Stimulated activated memory B cell treated with anti-CD40 and anti-IgM and Interleukin-4, amounts not matched to agents 10 μg/mL and 1 μg/mL and 100 μg/mL, for 72 hours (primary cell): ENCODE measurements at regions not wholly inside any gene's neighbourhood (a gene's known extent, or its start where the extent isn't known, plus 50 kb on each side); places are given as distances from the start of the nearest gene placed in this dataset.

Experiments used
- ATAC-seq: fragments of 150-1000 bp; cut with Tn5 transposase; 2 replicates; pipeline ENCODE4 v1.10.0; 2021
- H3K27ac Mint-ChIP-seq: one replicate; pipeline ENCODE4 v1.8.0; 2022; ENCODE audit warnings: mild to moderate bottlenecking, mixed read lengths
- H3K27me3 Mint-ChIP-seq: one replicate; pipeline ENCODE4 v1.8.0; 2022; ENCODE audit warnings: mixed read lengths
- H3K36me3 Mint-ChIP-seq: one replicate; pipeline ENCODE4 v1.8.0; 2022; ENCODE audit warnings: mixed read lengths
- H3K4me1 Mint-ChIP-seq: one replicate; pipeline ENCODE4 v1.8.0; 2022; ENCODE audit warnings: mixed read lengths
- H3K4me3 Mint-ChIP-seq: one replicate; pipeline ENCODE4 v1.8.0; 2022; ENCODE audit warnings: mild to moderate bottlenecking, moderate library complexity, mixed read lengths
- H3K9me3 Mint-ChIP-seq: one replicate; pipeline ENCODE4 v1.8.0; 2022; ENCODE audit warnings: mixed read lengths

GRCh38 chr2:120992791-120993555 is 257.3 kb downstream of the GLI2 start:
- no peaks in the 10 kb centered on the region for H3K4me1 Mint-ChIP-seq
- no peak for ATAC-seq
- no peak overlapping the region for H3K4me3 Mint-ChIP-seq

GRCh38 chr2:120993661-120994060 is 258.0 kb downstream of the GLI2 start:
- Mint-ChIP-seq H3K9me3 (peaks cover 6% of the 10 kb centered on the region), H3K4me3 (no peak overlapping the region), H3K4me1 (no peaks in the 10 kb centered on the region), H3K27ac (no peak overlapping the region), H3K27me3 (peaks cover 9% of the 10 kb centered on the region), H3K36me3 (no peaks in the 10 kb centered on the region)
- no peak for ATAC-seq

More at GRCh38 chr2:120992791-120993555, 257.3 kb downstream of the GLI2 start:
- no peaks in the 10 kb centered on the region for H3K36me3 Mint-ChIP-seq
- peaks cover 6% of the 10 kb centered on the region for H3K9me3 Mint-ChIP-seq
- H3K27ac Mint-ChIP-seq = no peak overlapping the region
- H3K27me3 Mint-ChIP-seq = peaks cover 9% of the 10 kb centered on the region

DNA sequence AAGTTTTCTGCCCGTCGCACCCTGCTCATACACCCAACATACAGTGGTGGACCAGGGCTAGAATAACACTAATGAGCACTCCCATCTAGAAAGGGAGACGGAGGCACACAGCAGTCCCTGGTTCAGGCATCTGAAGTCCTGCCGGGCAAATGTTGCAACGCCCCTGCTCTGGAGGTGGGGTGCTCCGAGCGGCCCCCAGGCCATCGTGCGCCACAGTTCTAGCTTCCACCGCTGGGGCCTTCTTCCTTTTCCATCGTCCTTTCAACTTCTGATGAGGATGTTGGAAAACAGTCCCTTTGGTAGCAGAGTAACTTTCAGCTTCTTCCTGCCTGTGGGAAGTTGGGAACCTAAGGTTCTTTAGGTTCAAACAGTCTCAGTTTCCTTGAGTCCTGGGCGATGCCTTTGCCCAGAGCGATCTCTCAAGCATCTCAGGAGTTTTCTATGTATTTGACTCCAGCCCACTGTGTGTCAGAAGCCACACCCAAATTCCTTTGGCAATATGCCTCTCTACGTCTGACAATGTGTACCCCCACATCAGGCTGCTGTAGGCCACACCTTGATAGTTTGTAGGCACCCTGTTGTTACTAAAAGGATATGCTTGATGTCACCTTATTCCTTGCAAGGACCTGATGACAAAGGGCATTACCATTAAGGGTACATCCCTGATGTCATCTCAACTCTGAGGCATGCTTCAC is 258.8 kb downstream of the GLI2 start:
- H3K9me3 Mint-ChIP-seq = peaks cover 6% of the 10 kb centered on the region
- H3K27me3 Mint-ChIP-seq = peaks cover 9% of the 10 kb centered on the region
- H3K4me1 Mint-ChIP-seq = no peaks in the 10 kb centered on the region
- H3K36me3 Mint-ChIP-seq = no peaks in the 10 kb centered on the region
- no peak for ATAC-seq
- no peak overlapping the region for H3K4me3 Mint-ChIP-seq
- no peak overlapping the region for H3K27ac Mint-ChIP-seq

DNA sequence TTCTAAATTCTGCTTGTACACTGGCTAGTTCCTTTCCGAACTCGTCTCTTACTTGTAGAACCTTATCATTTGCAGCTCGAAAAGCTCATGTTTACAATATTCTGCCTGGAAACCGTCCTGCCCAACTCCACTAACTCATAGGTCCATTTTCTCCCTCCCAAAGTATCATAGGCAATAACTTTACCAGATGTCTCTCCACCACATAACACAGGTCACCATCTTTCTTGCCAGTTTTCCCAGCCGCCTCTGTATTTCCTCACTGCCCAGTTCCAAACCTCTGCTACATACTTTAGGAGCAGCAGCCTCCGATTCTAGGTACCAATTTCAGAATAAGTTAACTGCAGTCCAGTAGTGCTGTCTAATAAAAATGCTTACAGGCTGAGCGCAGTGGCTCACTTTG is 259.5 kb downstream of the GLI2 start:
- no peaks in the 10 kb centered on the region for H3K4me1 Mint-ChIP-seq
- H3K9me3 Mint-ChIP-seq = peaks cover 8% of the 10 kb centered on the region
- H3K27me3 Mint-ChIP-seq = peaks cover 9% of the 10 kb centered on the region
- no peak overlapping the region for H3K4me3 Mint-ChIP-seq
- H3K27ac Mint-ChIP-seq = no peak overlapping the region
- no peaks in the 10 kb centered on the region for H3K36me3 Mint-ChIP-seq
- no peak for ATAC-seq

- Mint-ChIP-seq H3K27me3 (peaks cover 9% of the 10 kb centered on the region), H3K27ac (no peak overlapping the region), H3K9me3 (peaks cover 10% of the 10 kb centered on the region), H3K36me3 (no peaks in the 10 kb centered on the region), H3K4me1 (no peaks in the 10 kb centered on the region), H3K4me3 (no peak overlapping the region)
- ATAC-seq = no peak
These were observed 260.1 kb downstream of the GLI2 start for GRCh38 chr2:120995656-120996190.

GRCh38 chr2:120999377-121000097 is 263.9 kb downstream of the GLI2 start:
- H3K4me1 Mint-ChIP-seq = no peaks in the 10 kb centered on the region
- no peak overlapping the region for H3K27ac Mint-ChIP-seq
- H3K36me3 Mint-ChIP-seq = no peaks in the 10 kb centered on the region
- H3K4me3 Mint-ChIP-seq = no peak overlapping the region
- peaks cover 13% of the 10 kb centered on the region for H3K9me3 Mint-ChIP-seq
- H3K27me3 Mint-ChIP-seq = no peaks in the 10 kb centered on the region
- ATAC-seq = no peak

- Mint-ChIP-seq H3K27ac (no peak overlapping the region), H3K27me3 (peaks cover 7% of the 10 kb centered on the region)
These were observed 265.1 kb downstream of the GLI2 start for GRCh38 chr2:121000804-121001203.

DNA sequence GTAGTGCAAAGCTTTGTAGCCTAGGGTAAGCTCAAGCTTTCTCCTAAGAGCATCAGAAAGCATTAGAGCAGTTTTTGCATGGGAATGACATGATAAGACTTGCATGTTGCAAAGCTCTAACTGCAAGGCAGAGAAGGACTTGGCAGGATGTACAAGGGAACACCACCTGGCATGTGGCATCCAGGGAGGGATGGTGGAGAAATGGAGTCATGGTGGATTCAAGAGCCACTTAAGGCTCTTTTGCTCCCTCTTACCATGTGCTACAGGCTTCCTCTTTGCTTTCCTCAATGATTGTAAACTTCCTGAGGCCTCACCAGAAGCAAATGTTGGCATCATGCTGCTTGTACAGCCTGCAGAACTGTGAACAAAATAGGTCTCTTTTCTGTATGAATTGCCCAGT is 266.0 kb downstream of the GLI2 start:
- no peaks in the 10 kb centered on the region for H3K4me1 Mint-ChIP-seq

More at GRCh38 chr2:121000804-121001203, 265.1 kb downstream of the GLI2 start:
- H3K4me1 Mint-ChIP-seq = no peaks in the 10 kb centered on the region
- no peak for ATAC-seq
- H3K36me3 Mint-ChIP-seq = no peaks in the 10 kb centered on the region
- no peak overlapping the region for H3K4me3 Mint-ChIP-seq
- H3K9me3 Mint-ChIP-seq = peaks cover 16% of the 10 kb centered on the region

GRCh38 chr2:121002597-121002996 is 266.9 kb downstream of the GLI2 start:
- Mint-ChIP-seq H3K9me3 (peaks cover 11% of the 10 kb centered on the region), H3K36me3 (no peaks in the 10 kb centered on the region), H3K27ac (no peak overlapping the region), H3K27me3 (peaks cover 7% of the 10 kb centered on the region), H3K4me1 (no peaks in the 10 kb centered on the region), H3K4me3 (no peak overlapping the region)
- no peak for ATAC-seq

More for the DNA sequence above, 266.0 kb downstream of the GLI2 start:
- Mint-ChIP-seq H3K36me3 (no peaks in the 10 kb centered on the region), H3K4me3 (no peak overlapping the region), H3K27ac (no peak overlapping the region), H3K9me3 (peaks cover 14% of the 10 kb centered on the region), H3K27me3 (peaks cover 7% of the 10 kb centered on the region)
- ATAC-seq = no peak

- Mint-ChIP-seq H3K4me3 (no peak overlapping the region), H3K4me1 (no peaks in the 10 kb centered on the region), H3K36me3 (no peaks in the 10 kb centered on the region), H3K27ac (no peak overlapping the region), H3K27me3 (peaks cover 7% of the 10 kb centered on the region), H3K9me3 (peaks cover 13% of the 10 kb centered on the region)
- ATAC-seq = no peak
These were observed 267.7 kb downstream of the GLI2 start for GRCh38 chr2:121003391-121003790.

DNA sequence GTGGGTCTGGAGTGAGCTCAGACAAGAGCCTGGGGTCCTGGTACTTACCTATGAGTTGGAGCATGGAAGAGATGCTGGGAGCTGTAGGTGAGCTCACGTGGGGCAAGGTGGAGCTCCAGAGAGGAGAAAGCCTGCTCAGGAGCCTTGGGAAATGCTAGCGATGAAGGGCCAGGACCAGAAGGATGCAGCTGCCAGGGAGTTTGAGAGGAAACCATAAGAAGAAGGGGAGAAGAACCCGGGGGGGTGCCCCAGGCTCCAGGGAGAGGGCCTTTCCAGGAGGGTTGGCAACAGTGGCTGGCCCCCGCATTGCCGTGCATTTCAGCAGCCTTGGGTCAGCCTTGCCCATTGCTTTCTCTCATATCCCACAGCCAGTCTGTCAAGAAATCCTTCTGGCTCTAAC is 268.7 kb downstream of the GLI2 start:
- Mint-ChIP-seq H3K4me1 (no peaks in the 10 kb centered on the region), H3K27me3 (peaks cover 17% of the 10 kb centered on the region), H3K27ac (no peak overlapping the region), H3K9me3 (peaks cover 16% of the 10 kb centered on the region), H3K4me3 (no peak overlapping the region), H3K36me3 (no peaks in the 10 kb centered on the region)
- ATAC-seq = no peak

DNA sequence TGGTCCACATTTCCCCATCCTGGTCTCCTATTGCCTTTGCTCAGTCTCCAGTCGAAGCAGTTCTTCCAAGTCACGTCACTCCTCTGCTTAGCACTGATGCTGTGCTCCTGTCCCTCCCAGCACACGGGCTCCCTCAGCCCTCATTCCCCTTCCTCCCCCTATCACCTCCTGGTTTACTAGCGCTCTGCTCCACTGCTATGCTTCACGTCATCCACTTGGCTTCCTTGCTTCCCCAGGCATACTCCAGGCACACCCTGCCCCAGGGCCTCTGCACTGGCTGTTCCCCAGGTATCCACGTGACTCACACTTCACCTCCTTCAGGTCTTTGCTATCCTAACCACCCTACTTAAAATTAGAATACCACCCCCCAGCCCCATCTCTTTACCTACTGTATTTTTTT is 269.3 kb downstream of the GLI2 start:
- H3K36me3 Mint-ChIP-seq = no peaks in the 10 kb centered on the region
- peaks cover 16% of the 10 kb centered on the region for H3K9me3 Mint-ChIP-seq
- ATAC-seq = no peak
- H3K4me3 Mint-ChIP-seq = no peak overlapping the region
- no peak overlapping the region for H3K27ac Mint-ChIP-seq
- no peaks in the 10 kb centered on the region for H3K4me1 Mint-ChIP-seq
- peaks cover 23% of the 10 kb centered on the region for H3K27me3 Mint-ChIP-seq

GRCh38 chr2:121005453-121005852 is 269.8 kb downstream of the GLI2 start:
- no peak overlapping the region for H3K4me3 Mint-ChIP-seq
- H3K27me3 Mint-ChIP-seq = peaks cover 28% of the 10 kb centered on the region
- no peaks in the 10 kb centered on the region for H3K36me3 Mint-ChIP-seq
- ATAC-seq = no peak
- no peak overlapping the region for H3K27ac Mint-ChIP-seq
- H3K9me3 Mint-ChIP-seq = peaks cover 12% of the 10 kb centered on the region
- H3K4me1 Mint-ChIP-seq = no peaks in the 10 kb centered on the region

DNA sequence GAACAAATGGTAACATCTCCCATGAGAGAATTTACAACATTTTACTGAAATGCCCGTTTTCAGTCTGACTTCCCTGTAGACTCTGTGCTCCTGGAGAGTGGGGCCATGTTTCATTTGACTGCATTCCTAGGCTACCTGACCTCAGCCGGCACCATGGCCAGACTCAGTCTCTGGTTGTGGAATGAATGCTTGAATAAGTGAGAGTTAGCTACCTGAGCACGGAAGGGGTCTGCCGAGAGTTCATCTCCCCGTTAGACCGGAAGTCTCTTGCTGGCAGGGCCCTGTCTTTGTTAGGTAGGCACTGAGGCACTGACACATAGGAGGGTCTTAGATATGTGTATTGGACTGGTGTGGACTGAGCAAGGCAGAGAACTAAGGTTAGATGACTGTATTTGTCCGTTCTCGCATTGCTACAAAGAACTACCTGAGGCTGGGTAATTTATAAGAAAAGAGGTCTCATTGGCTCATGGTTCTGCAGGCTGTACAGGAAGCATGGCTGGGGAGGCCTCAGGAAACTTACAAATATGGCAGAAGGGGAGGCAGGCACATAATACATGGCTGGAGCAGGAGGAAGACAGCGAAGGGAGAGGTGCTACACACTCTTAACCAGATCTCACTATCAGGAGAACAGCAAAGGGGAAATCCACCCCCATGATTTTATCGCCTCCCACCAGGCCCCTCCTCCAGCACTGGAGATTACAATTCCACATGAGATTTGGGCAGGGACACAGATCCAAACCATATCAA is 271.2 kb downstream of the GLI2 start:
- ATAC-seq = no peak
- H3K4me3 Mint-ChIP-seq = no peak overlapping the region
- no peak overlapping the region for H3K27ac Mint-ChIP-seq
- peaks cover 15% of the 10 kb centered on the region for H3K9me3 Mint-ChIP-seq
- no peaks in the 10 kb centered on the region for H3K36me3 Mint-ChIP-seq
- no peaks in the 10 kb centered on the region for H3K4me1 Mint-ChIP-seq
- H3K27me3 Mint-ChIP-seq = peaks cover 35% of the 10 kb centered on the region

- Mint-ChIP-seq H3K27me3 (peaks cover 35% of the 10 kb centered on the region), H3K4me3 (no peak overlapping the region), H3K36me3 (no peaks in the 10 kb centered on the region), H3K9me3 (peaks cover 15% of the 10 kb centered on the region), H3K4me1 (no peaks in the 10 kb centered on the region), H3K27ac (no peak overlapping the region)
- no peak for ATAC-seq
These were observed 271.8 kb downstream of the GLI2 start for GRCh38 chr2:121007490-121007853.
